ENCODE measurements at regions not wholly inside any gene's neighbourhood (a gene's known extent, or its start where the extent isn't known, plus 50 kb on each side); places are given as distances from the start of the nearest gene placed in this dataset.

DNA sequence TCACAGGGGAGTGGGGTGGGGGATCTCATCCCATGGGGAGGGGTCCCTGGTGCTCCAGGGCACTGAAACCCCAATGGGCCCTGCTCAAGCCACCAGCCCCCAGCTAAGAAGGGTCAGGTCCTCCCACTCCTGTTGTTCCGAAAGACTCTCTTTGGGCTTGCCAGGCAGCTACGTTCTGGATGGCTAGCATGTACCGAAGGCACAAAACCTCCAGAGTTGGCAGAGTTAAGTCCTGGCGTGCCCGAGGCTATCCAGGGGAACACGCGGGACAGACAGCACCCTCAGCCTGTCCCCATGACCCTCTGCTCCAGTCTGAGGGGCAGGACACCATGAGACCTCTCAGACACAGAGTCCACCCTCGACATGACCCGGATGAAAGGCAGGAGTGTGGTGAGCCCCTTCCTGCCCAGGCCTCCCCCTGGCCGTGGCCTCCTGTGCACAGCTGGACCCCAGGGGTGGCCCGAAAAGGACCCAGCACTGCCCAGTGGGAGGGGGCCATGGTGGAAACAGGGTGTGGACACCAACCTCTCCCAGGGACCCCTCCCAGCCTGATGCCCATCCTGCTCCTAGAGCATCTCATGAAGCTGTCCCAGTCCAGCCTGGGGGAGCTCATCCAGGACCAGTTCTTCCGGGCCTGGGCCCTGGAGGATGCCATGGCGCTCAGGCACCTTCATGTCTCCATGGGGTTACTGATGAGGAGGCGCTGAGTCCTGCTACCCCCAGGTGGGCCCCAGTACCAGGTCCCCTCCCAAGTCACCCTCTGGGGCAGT lies 53.0 kb upstream of the TPM4 start:
- DNase-seq (ENCODE audit: low read depth), result no peak
- TF ChIP-seq, protein P1, sequence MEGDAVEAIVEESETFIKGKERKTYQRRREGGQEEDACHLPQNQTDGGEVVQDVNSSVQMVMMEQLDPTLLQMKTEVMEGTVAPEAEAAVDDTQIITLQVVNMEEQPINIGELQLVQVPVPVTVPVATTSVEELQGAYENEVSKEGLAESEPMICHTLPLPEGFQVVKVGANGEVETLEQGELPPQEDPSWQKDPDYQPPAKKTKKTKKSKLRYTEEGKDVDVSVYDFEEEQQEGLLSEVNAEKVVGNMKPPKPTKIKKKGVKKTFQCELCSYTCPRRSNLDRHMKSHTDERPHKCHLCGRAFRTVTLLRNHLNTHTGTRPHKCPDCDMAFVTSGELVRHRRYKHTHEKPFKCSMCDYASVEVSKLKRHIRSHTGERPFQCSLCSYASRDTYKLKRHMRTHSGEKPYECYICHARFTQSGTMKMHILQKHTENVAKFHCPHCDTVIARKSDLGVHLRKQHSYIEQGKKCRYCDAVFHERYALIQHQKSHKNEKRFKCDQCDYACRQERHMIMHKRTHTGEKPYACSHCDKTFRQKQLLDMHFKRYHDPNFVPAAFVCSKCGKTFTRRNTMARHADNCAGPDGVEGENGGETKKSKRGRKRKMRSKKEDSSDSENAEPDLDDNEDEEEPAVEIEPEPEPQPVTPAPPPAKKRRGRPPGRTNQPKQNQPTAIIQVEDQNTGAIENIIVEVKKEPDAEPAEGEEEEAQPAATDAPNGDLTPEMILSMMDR (IDR thresholded peaks at IDR 0.05; ENCODE audit: insufficient read depth, low read depth, low read length, missing control alignments), result no peak

DNA sequence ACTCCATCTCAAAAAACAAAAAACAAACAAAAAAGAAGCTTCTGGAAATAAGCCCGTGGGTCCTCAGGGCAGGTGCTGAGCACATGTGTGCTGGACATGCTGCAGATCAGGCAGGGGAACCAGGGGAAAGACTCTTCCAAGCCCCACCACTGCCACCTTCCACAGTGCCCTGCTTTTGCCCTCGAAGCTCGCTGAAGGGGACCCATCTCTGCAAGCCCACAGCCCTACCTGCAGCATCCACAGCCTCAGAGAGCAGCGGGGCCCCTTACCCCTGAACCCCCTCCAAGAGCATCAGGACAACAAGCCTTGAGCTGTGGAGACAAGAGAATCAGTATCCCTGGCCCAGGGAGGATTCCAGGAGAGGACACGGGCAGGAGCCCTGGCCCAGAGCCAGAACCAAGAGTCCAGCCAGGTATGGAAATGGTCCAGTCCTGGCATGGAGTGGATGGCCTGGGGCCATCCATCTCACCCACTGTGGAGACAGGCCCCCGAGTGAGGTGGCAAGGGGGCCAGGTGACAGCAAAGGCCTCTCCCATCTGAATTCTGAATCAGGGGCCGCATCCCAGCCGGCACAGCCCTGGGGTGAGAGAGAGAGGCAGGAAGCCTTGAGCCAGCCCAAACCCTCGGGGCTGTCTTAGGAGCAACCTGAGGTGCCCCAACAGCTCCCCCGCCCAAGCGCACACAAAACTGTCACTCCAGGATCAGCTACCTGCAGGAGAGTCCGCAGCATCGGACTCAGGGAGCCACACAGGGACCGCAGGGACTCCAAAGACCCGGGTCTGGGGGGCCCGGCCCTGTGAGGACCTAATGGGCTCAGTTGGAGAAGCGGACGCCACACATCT lies 51.8 kb upstream of the TPM4 start:
- TF ChIP-seq, protein P1 (IDR thresholded peaks at IDR 0.05; ENCODE audit: insufficient read depth, low read depth, low read length, missing control alignments), result no peak
- no peak overlapping the region for H3K4me3 ChIP-seq (ENCODE audit: low read length)
- no peak for DNase-seq (ENCODE audit: low read depth)

More for the DNA sequence above, 53.0 kb upstream of the TPM4 start:
- H3K4me3 ChIP-seq (ENCODE audit: low read length), result no peak overlapping the region

DNA sequence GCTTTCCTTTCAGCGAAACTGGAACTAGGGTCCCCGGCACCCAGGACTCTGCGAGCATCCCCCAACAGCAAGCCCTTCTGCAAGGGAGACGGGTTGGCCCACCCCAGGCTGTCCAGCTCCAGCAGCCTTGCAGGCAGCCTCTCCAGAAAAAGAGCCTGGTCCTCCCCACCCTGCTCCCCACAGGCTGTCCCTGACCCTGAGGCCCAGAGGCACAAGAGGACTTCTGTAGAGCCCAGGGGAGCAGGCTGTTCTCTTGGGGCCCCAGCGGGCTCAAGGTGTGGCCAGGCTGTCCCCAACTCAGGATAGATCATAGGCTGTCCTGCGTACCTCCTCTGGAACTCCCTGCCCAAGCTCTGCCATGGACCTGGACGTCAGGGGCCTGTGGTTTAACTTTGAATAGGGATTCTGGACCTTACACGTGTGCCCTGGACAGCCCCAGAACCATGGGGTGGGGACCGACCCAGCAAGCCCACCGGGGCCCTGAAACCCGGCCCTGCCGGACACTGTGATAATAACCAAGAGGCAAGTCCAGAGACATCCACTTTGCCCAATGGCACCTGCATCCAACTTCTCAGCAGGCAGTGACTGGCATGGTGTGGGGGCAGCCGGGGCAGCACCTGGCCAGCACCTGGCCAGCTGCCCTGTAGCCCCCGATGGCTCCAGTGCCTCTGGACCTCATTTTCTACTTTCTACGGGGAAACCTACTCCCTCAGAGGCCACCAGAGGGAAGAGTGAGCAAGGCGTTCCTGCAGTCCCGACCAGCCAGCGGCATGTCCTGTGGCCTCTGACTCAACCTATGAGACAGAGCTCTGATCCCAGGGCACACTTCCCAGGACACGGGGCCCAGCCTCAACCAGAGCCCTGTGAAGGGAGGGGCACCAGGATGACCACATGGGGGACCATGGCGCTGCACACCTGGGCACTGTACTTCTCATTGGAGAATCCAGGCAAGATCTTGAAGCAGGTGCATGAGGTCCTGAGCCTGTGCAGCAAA lies 50.9 kb upstream of the TPM4 start:
- H3K4me3 ChIP-seq (ENCODE audit: low read length), result no peak overlapping the region
- peak; percentile 13 for DNase-seq (ENCODE audit: low read depth)
- TF ChIP-seq, protein P1 (IDR thresholded peaks at IDR 0.05; ENCODE audit: insufficient read depth, low read depth, low read length, missing control alignments), result peak; percentile 37

DNA sequence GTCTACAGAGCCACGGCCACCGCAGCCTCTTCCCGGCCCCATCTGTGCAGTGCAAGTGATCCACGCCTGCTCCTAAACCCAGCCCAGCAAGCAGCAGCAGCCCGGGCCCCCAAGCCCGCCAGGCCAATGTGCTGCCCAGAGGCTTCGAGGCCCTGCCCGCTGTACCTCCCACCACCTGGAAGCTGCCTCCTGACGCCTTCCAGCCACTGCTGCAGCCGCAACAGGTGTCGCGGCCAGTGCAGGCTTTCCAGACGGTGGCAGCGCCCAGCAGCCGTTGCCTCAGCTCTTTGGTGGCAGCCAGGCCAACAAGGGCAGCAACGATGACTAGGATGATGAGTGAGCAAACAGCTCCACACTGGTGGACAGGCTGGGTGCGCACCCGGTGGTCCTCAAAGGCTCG lies 50.2 kb upstream of the TPM4 start:
- TF ChIP-seq, protein P1 (IDR thresholded peaks at IDR 0.05; ENCODE audit: insufficient read depth, low read depth, low read length, missing control alignments), result no peak
- DNase-seq (ENCODE audit: low read depth), result no peak
- no peak overlapping the region for H3K4me3 ChIP-seq (ENCODE audit: low read length)
